ENCODE measurements at regions not wholly inside any gene's neighbourhood (a gene's known extent, or its start where the extent isn't known, plus 50 kb on each side); places are given as distances from the start of the nearest gene placed in this dataset.

- Histone ChIP-seq H3K36me3 (ENCODE audit: control insufficient read depth in 4 of 4, insufficient read depth in 4 of 4, low read length in 4 of 4) (no peaks in the 10 kb centered on the region), H3K27me3 (ENCODE audit: control insufficient read depth in 3 of 3, insufficient read depth in 3 of 3, low read length in 2 of 3) (no peaks in the 10 kb centered on the region), H3K9me3 (ENCODE audit: control insufficient read depth in 4 of 4, insufficient read depth in 3 of 4, low read length in 3 of 4) (peaks cover 1 to 10% (median 4%) of the 10 kb centered on the region in 4 donors), H3K4me1 (ENCODE audit: control insufficient read depth in 5 of 5, insufficient read depth in 5 of 5, low read length in 5 of 5) (no peaks in the 10 kb centered on the region), H3K27ac (ENCODE audit: low read depth in 1 of 2, low read length in 1 of 2) (no peak overlapping the region), H3K4me3 (no peak overlapping the region), H3K9ac (ENCODE audit: insufficient read depth in 1 of 2, low read length in 2 of 2) (no peak overlapping the region)
- ATAC-seq (ENCODE audit: insufficient read depth, low FRiP score): no peak
- WGBS, 2 donors: 17 to 25% methylated on average over 1 of the region's 1 CpG
- TF ChIP-seq CTCF (IDR thresholded peaks at IDR 0.05; ENCODE audit: control extremely low read depth, extremely low read depth): no peak
- no peak for DNase-seq
These were observed 485.4 kb upstream of the CCDC196 start for GRCh38 chr14:66000766-66001165.

GRCh38 chr14:66001356-66001755 lies 484.8 kb upstream of the CCDC196 start:
- Histone ChIP-seq H3K4me3 (no peak overlapping the region), H3K9me3 (ENCODE audit: control insufficient read depth in 4 of 4, insufficient read depth in 3 of 4, low read length in 3 of 4) (peaks cover 1 to 10% (median 4%) of the 10 kb centered on the region in 4 donors), H3K27me3 (ENCODE audit: control insufficient read depth in 3 of 3, insufficient read depth in 3 of 3, low read length in 2 of 3) (no peaks in the 10 kb centered on the region), H3K36me3 (ENCODE audit: control insufficient read depth in 4 of 4, insufficient read depth in 4 of 4, low read length in 4 of 4) (no peaks in the 10 kb centered on the region), H3K4me1 (ENCODE audit: control insufficient read depth in 5 of 5, insufficient read depth in 5 of 5, low read length in 5 of 5) (no peaks in the 10 kb centered on the region), H3K27ac (ENCODE audit: low read depth in 1 of 2, low read length in 1 of 2) (no peak overlapping the region), H3K9ac (ENCODE audit: insufficient read depth in 1 of 2, low read length in 2 of 2) (no peak overlapping the region)
- 44 to 53% methylated on average over 2 of the region's 2 CpGs for WGBS, 2 donors
- no peak for TF ChIP-seq CTCF (IDR thresholded peaks at IDR 0.05; ENCODE audit: control extremely low read depth, extremely low read depth)
- no peak for ATAC-seq (ENCODE audit: insufficient read depth, low FRiP score)
- peak in 2 of 3 donors; percentile 2 to 46 for DNase-seq

- no peak for ATAC-seq (ENCODE audit: insufficient read depth, low FRiP score)
- Histone ChIP-seq H3K27me3 (ENCODE audit: control insufficient read depth in 3 of 3, insufficient read depth in 3 of 3, low read length in 2 of 3) (no peaks in the 10 kb centered on the region), H3K36me3 (ENCODE audit: control insufficient read depth in 4 of 4, insufficient read depth in 4 of 4, low read length in 4 of 4) (no peaks in the 10 kb centered on the region), H3K9ac (ENCODE audit: insufficient read depth in 1 of 2, low read length in 2 of 2) (no peak overlapping the region), H3K4me3 (no peak overlapping the region), H3K4me1 (ENCODE audit: control insufficient read depth in 5 of 5, insufficient read depth in 5 of 5, low read length in 5 of 5) (peaks cover 0 to under 1% (median 0%) of the 10 kb centered on the region in 5 donors), H3K27ac (ENCODE audit: low read depth in 1 of 2, low read length in 1 of 2) (no peak overlapping the region), H3K9me3 (ENCODE audit: control insufficient read depth in 4 of 4, insufficient read depth in 3 of 4, low read length in 3 of 4) (peaks cover 1 to 10% (median 4%) of the 10 kb centered on the region in 4 donors)
- TF ChIP-seq CTCF (IDR thresholded peaks at IDR 0.05; ENCODE audit: control extremely low read depth, extremely low read depth): no peak
- WGBS, 2 donors: 72 to 89% methylated on average over 10 of the region's 10 CpGs
- DNase-seq: no peak
These were observed 483.0 kb upstream of the CCDC196 start for GRCh38 chr14:66003082-66003730.
